Endodermal cell (in vitro differentiated cells): ENCODE measurements at regions not wholly inside any gene's neighbourhood (a gene's known extent, or its start where the extent isn't known, plus 50 kb on each side); places are given as distances from the start of the nearest gene placed in this dataset.

Experiments
- DNase-seq: peaks from one replicate; pipeline ENCODE4 v3.0.0-alpha.2; 2017
- H3K27ac ChIP-seq: 2 replicates; pipeline ENCODE4 v1.5.1; 2013; ENCODE audit warnings: mild to moderate bottlenecking, low read depth, low read length, moderate library complexity
- H3K27me3 ChIP-seq: 2 replicates; pipeline ENCODE4 v1.6.1; 2013; ENCODE audit warnings: mild to moderate bottlenecking, low read length, moderate library complexity; ENCODE audit not compliant: insufficient read depth, control insufficient read depth, poor library complexity, severe bottlenecking
- H3K36me3 ChIP-seq: 2 replicates; pipeline ENCODE4 v1.7.0; 2013; ENCODE audit warnings: mild to moderate bottlenecking, low read length, moderate library complexity; ENCODE audit not compliant: control insufficient read depth, insufficient read depth
- H3K4me1 ChIP-seq: one replicate; pipeline ENCODE4 v1.7.0; 2013; ENCODE audit warnings: low read length; ENCODE audit not compliant: control insufficient read depth, insufficient read depth
- H3K4me3 ChIP-seq: 2 replicates; pipeline ENCODE4 v1.5.1; 2013; ENCODE audit warnings: mild to moderate bottlenecking, low read length, moderate library complexity
- H3K9ac ChIP-seq: 2 replicates; pipeline ENCODE4 v1.6.1; 2013; ENCODE audit warnings: mild to moderate bottlenecking, low read length, moderate library complexity; ENCODE audit not compliant: poor library complexity, severe bottlenecking; ENCODE audit errors: extremely low read depth
- H3K9me3 ChIP-seq: 2 replicates; pipeline ENCODE4 v1.6.1; 2013; ENCODE audit warnings: mild to moderate bottlenecking, low read length, moderate library complexity; ENCODE audit not compliant: control insufficient read depth
- H3K27ac Mint-ChIP-seq: 2 replicates; pipeline ENCODE4 v1.8.0; 2020; ENCODE audit warnings: mixed read lengths
- H3K27me3 Mint-ChIP-seq: 2 replicates; pipeline ENCODE4 v1.8.0; 2021; ENCODE audit warnings: mild to moderate bottlenecking, mixed read lengths; ENCODE audit not compliant: insufficient read depth
- H3K36me3 Mint-ChIP-seq: 2 replicates; pipeline ENCODE4 v1.8.0; 2020; ENCODE audit warnings: low read depth, mixed read lengths
- H3K4me1 Mint-ChIP-seq: 2 replicates; pipeline ENCODE4 v1.8.0; 2020; ENCODE audit warnings: mixed read lengths
- H3K4me3 Mint-ChIP-seq: 2 replicates; pipeline ENCODE4 v1.8.0; 2020; ENCODE audit warnings: mild to moderate bottlenecking, moderate library complexity, mixed read lengths
- H3K9me3 Mint-ChIP-seq: 2 replicates; pipeline ENCODE4 v1.8.0; 2020; ENCODE audit warnings: mild to moderate bottlenecking, mixed read lengths
- WGBS, 2 experiments: methylation state at CpG; one replicate each; pipeline versions ENCODE4 v1.1.5 to v1.1.7; 2013; ENCODE audit warnings: missing lambda C conversion rate in 2 of 2, mixed read lengths in 1 of 2; ENCODE audit not compliant: insufficient coverage in 1 of 2, insufficient read length in 1 of 2; 5-methylcytosine and 5-hydroxymethylcytosine counted together
- TF ChIP-seq, protein P1 (sequence below): fragments of 200-600 bp; sonication (generic); conservative IDR thresholded peaks from 2 replicates; pipeline ENCODE4 v1.5.0; 2021; ENCODE audit warnings: antibody characterized with exemption, mild to moderate bottlenecking

DNA sequence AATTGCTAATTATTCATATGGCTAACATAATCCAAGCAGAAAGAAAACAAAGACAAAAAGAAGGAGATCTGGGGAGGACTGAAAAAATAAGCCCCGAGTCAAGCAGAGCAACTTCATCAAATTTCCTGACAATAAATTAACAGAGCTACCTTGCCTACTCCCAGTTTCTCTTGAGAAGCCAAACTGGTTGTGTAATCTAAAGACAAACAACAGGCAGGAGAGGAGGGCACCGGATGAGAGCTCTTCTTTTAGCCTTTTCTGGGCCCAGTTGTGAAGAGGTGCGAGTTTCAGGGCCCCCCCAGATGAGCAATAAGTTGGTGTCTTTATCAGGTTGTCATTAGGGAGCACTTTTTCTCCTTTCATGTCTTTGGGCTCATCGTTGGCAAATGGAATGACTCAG, 197.1 kb upstream of the PCSK2 start:
- no peaks in the 10 kb centered on the region for H3K27me3 Mint-ChIP-seq
- H3K4me3 Mint-ChIP-seq: no peak overlapping the region

DNA sequence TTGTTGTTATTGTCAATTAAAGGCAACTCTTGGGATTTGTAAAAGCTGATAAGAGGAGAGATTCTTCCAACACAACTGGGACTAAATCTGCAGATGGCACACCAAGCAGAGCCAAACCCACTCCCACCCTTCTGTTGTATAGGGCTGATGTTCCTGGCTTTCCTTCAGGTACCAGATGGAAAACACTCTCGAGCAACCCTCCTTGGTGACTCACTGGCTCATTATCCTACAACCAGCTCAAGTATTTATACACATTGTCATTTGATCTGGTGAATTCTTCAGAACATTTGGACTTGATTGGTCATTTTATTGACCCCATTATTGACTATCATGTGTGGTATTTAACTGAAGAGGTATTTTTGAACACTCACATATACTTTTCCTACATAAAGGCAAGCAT, 190.3 kb upstream of the PCSK2 start:
- no peak overlapping the region for H3K4me3 ChIP-seq
- H3K27ac Mint-ChIP-seq: no peak overlapping the region
- WGBS, 2 experiments: 93% methylated on average over 1 of the region's 1 CpG; no CpG with 5 or more reads in 1 of the 2 experiments

More for the DNA sequence above, 197.1 kb upstream of the PCSK2 start:
- H3K36me3 Mint-ChIP-seq: no peaks in the 10 kb centered on the region
- no peak overlapping the region for H3K4me3 ChIP-seq
- no peaks in the 10 kb centered on the region for H3K4me1 ChIP-seq
- TF ChIP-seq, protein P1, sequence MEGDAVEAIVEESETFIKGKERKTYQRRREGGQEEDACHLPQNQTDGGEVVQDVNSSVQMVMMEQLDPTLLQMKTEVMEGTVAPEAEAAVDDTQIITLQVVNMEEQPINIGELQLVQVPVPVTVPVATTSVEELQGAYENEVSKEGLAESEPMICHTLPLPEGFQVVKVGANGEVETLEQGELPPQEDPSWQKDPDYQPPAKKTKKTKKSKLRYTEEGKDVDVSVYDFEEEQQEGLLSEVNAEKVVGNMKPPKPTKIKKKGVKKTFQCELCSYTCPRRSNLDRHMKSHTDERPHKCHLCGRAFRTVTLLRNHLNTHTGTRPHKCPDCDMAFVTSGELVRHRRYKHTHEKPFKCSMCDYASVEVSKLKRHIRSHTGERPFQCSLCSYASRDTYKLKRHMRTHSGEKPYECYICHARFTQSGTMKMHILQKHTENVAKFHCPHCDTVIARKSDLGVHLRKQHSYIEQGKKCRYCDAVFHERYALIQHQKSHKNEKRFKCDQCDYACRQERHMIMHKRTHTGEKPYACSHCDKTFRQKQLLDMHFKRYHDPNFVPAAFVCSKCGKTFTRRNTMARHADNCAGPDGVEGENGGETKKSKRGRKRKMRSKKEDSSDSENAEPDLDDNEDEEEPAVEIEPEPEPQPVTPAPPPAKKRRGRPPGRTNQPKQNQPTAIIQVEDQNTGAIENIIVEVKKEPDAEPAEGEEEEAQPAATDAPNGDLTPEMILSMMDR: no peak
- H3K9me3 Mint-ChIP-seq: peaks cover 35% of the 10 kb centered on the region
- no peaks in the 10 kb centered on the region for H3K27me3 ChIP-seq
- H3K27ac ChIP-seq: no peak overlapping the region
- DNase-seq: no peak
- H3K4me1 Mint-ChIP-seq: peaks cover under 1% of the 10 kb centered on the region
- 67 to 77% methylated on average over 2 to 4 of the region's 4 CpGs for WGBS, 2 experiments
- H3K27ac Mint-ChIP-seq: no peak overlapping the region
- peaks cover 29% of the 10 kb centered on the region for H3K9me3 ChIP-seq
- H3K9ac ChIP-seq: no peak overlapping the region
- H3K36me3 ChIP-seq: no peaks in the 10 kb centered on the region

DNA sequence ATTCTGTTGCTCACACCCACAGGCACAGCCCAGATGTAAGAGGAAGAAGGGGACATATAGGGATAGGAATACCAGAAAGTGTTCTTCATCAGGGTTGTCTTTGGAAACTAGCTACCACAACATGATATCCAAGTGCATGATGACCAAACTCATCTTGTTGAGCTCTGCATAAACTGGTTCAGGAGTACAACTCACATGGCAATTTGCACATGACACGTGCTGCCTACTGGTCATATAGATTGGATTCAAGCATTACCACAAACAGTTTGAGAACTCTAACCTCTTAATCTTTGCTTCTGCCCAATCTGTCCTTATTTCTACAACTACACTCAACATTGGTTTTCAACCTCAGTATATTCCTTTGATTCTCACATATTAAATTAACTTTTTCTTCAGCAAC, 184.7 kb upstream of the PCSK2 start:
- no peak overlapping the region for H3K27ac Mint-ChIP-seq
- no peaks in the 10 kb centered on the region for H3K9me3 Mint-ChIP-seq

More for the DNA sequence above, 190.3 kb upstream of the PCSK2 start:
- DNase-seq: no peak
- no peaks in the 10 kb centered on the region for H3K27me3 Mint-ChIP-seq
- peaks cover 3% of the 10 kb centered on the region for H3K4me1 Mint-ChIP-seq
- Histone ChIP-seq H3K9me3 (peaks cover 13% of the 10 kb centered on the region), H3K27me3 (no peaks in the 10 kb centered on the region), H3K9ac (no peak overlapping the region), H3K27ac (no peak overlapping the region), H3K36me3 (no peaks in the 10 kb centered on the region), H3K4me1 (no peaks in the 10 kb centered on the region)
- no peaks in the 10 kb centered on the region for H3K36me3 Mint-ChIP-seq
- no peak overlapping the region for H3K4me3 Mint-ChIP-seq
- TF ChIP-seq, protein P1: no peak
- peaks cover 5% of the 10 kb centered on the region for H3K9me3 Mint-ChIP-seq

More for the DNA sequence above, 184.7 kb upstream of the PCSK2 start:
- H3K4me1 ChIP-seq: no peaks in the 10 kb centered on the region
- no peak overlapping the region for H3K9ac ChIP-seq
- WGBS, 2 experiments: 86 to 93% methylated on average over 1 of the region's 1 CpG
- no peaks in the 10 kb centered on the region for H3K36me3 ChIP-seq
- Mint-ChIP-seq H3K27me3 (no peaks in the 10 kb centered on the region), H3K36me3 (no peaks in the 10 kb centered on the region), H3K4me3 (no peak overlapping the region), H3K4me1 (peaks cover 3% of the 10 kb centered on the region)
- no peaks in the 10 kb centered on the region for H3K9me3 ChIP-seq
- no peaks in the 10 kb centered on the region for H3K27me3 ChIP-seq
- no peak for DNase-seq
- H3K27ac ChIP-seq: no peak overlapping the region
- H3K4me3 ChIP-seq: no peak overlapping the region
- TF ChIP-seq, protein P1: no peak
